ENCODE measurements at regions not wholly inside any gene's neighbourhood (a gene's known extent, or its start where the extent isn't known, plus 50 kb on each side); places are given as distances from the start of the nearest gene placed in this dataset.

GRCh38 chr10:3478153-3478552 lies 305.6 kb upstream of the PITRM1 start:
- DNase-seq, result no peak

GRCh38 chr10:3477683-3478082 lies 305.1 kb upstream of the PITRM1 start:
- DNase-seq, result no peak

- DNase-seq, result no peak
Observed at GRCh38 chr10:3476640-3477448, 304.3 kb upstream of the PITRM1 start.

GRCh38 chr10:3476186-3476585 lies 303.6 kb upstream of the PITRM1 start:
- DNase-seq, result no peak

- DNase-seq, result no peak
Observed at GRCh38 chr10:3475367-3475766, 302.8 kb upstream of the PITRM1 start.

GRCh38 chr10:3474266-3474665 lies 301.7 kb upstream of the PITRM1 start:
- no peak for DNase-seq

GRCh38 chr10:3473271-3473670 lies 300.7 kb upstream of the PITRM1 start:
- DNase-seq, result no peak

- no peak for DNase-seq
Observed at GRCh38 chr10:3472287-3473051, 299.9 kb upstream of the PITRM1 start.

- DNase-seq, result no peak
Observed at GRCh38 chr10:3471927-3472286, 299.3 kb upstream of the PITRM1 start.

GRCh38 chr10:3471472-3471871 lies 298.9 kb upstream of the PITRM1 start:
- no peak for DNase-seq

GRCh38 chr10:3470191-3470590 lies 297.6 kb upstream of the PITRM1 start:
- no peak for DNase-seq

- no peak for DNase-seq
Observed at GRCh38 chr10:3469639-3470020, 297.0 kb upstream of the PITRM1 start.

- no peak for DNase-seq
Observed at GRCh38 chr10:3468919-3469638, 296.5 kb upstream of the PITRM1 start.

- no peak for DNase-seq
Observed at GRCh38 chr10:3467052-3467951, 294.7 kb upstream of the PITRM1 start.

GRCh38 chr10:3465406-3465891 lies 292.9 kb upstream of the PITRM1 start:
- DNase-seq, result no peak

GRCh38 chr10:3464760-3465405 lies 292.3 kb upstream of the PITRM1 start:
- DNase-seq, result no peak

GRCh38 chr10:3460420-3461128 lies 288.0 kb upstream of the PITRM1 start:
- no peak for DNase-seq

- DNase-seq, result no peak
Observed at GRCh38 chr10:3455385-3456334, 283.1 kb upstream of the PITRM1 start.

- no peak for DNase-seq
Observed at GRCh38 chr10:3452683-3453361, 280.2 kb upstream of the PITRM1 start.

Data from NCI-H2107 (cell line).